GM18951 (cell line): ENCODE measurements at regions not wholly inside any gene's neighbourhood (a gene's known extent, or its start where the extent isn't known, plus 50 kb on each side); places are given as distances from the start of the nearest gene placed in this dataset.

ENCODE experiments used
- POLR2A ChIP-seq: IDR thresholded peaks from 4 replicates; pipeline ENCODE4 v1.6.1; 2011; ENCODE audit warnings: mild to moderate bottlenecking; ENCODE audit not compliant: insufficient read length, insufficient read depth; ENCODE audit errors: extremely low read depth
- in situ Hi-C: fragments of 300-500 bp; cut with MboI; formaldehyde crosslinking; loops from one replicate; pipeline ENCODE4 v1.12.0; 2022; ENCODE audit warnings: low sequenced_read_pairs, mixed read lengths, inconsistent platforms; ENCODE audit not compliant: unreplicated experiment

- in situ Hi-C loops: loop anchor here (25.0 kb wide), 1 partner anchor 1081 kb away; no protein-coding TSS in a partner anchor
- TF ChIP-seq POLR2A: no peak
Observed at GRCh38 chr7:82567841-82568240, 124.3 kb upstream of the CACNA2D1 start.

GRCh38 chr7:82567356-82567755 is 123.8 kb upstream of the CACNA2D1 start:
- in situ Hi-C loops: loop anchor here (25.0 kb wide), 1 partner anchor 1080 kb away; no protein-coding TSS in a partner anchor
- TF ChIP-seq POLR2A: no peak

GRCh38 chr7:82566752-82567151 is 123.2 kb upstream of the CACNA2D1 start:
- in situ Hi-C loops: loop anchor here (25.0 kb wide), 1 partner anchor 1079 kb away; no protein-coding TSS in a partner anchor
- no peak for TF ChIP-seq POLR2A

GRCh38 chr7:82562716-82563404 is 119.3 kb upstream of the CACNA2D1 start:
- no peak for TF ChIP-seq POLR2A
- in situ Hi-C loops: loop anchor here (25.0 kb wide), 1 partner anchor 1076 kb away; no protein-coding TSS in a partner anchor

GRCh38 chr7:82559193-82559805 is 115.7 kb upstream of the CACNA2D1 start:
- TF ChIP-seq POLR2A: no peak
- in situ Hi-C loops: loop anchor here (25.0 kb wide), 1 partner anchor 1072 kb away; no protein-coding TSS in a partner anchor

GRCh38 chr7:82549616-82550285 is 106.2 kb upstream of the CACNA2D1 start:
- TF ChIP-seq POLR2A: no peak

GRCh38 chr7:82548141-82548688 is 104.6 kb upstream of the CACNA2D1 start:
- TF ChIP-seq POLR2A: no peak
- in situ Hi-C loops: no loop called here

More at GRCh38 chr7:82549616-82550285, 106.2 kb upstream of the CACNA2D1 start:
- in situ Hi-C loops: loop anchor here (25.0 kb wide), 1 partner anchor 1062 kb away; no protein-coding TSS in a partner anchor

- in situ Hi-C loops: no loop called here
- no peak for TF ChIP-seq POLR2A
Observed at GRCh38 chr7:82542665-82543064, 99.1 kb upstream of the CACNA2D1 start.

- in situ Hi-C loops: no loop called here
- no peak for TF ChIP-seq POLR2A
Observed at GRCh38 chr7:82539969-82540368, 96.4 kb upstream of the CACNA2D1 start.

GRCh38 chr7:82534684-82535083 is 91.1 kb upstream of the CACNA2D1 start:
- no peak for TF ChIP-seq POLR2A
- in situ Hi-C loops: no loop called here

GRCh38 chr7:82530361-82530760 is 86.8 kb upstream of the CACNA2D1 start:
- no peak for TF ChIP-seq POLR2A
- in situ Hi-C loops: no loop called here

GRCh38 chr7:82528577-82529310 is 85.2 kb upstream of the CACNA2D1 start:
- TF ChIP-seq POLR2A: no peak
- in situ Hi-C loops: no loop called here
